Nephron (organoid): ENCODE measurements at regions not wholly inside any gene's neighbourhood (a gene's known extent, or its start where the extent isn't known, plus 50 kb on each side); places are given as distances from the start of the nearest gene placed in this dataset.

Experiments used
- H3K27ac Mint-ChIP-seq, 3 experiments: 2 replicates each; pipeline ENCODE4 v1.8.0; 2020; ENCODE audit warnings: mixed read lengths in 3 of 3, mild to moderate bottlenecking in 2 of 3, moderate library complexity in 1 of 3
- H3K27me3 Mint-ChIP-seq: 2 replicates; pipeline ENCODE4 v1.8.0; 2021; ENCODE audit warnings: low read depth, mild to moderate bottlenecking, moderate library complexity, mixed read lengths
- H3K36me3 Mint-ChIP-seq: 2 replicates; pipeline ENCODE4 v1.8.0; 2020; ENCODE audit warnings: low read depth, mixed read lengths
- H3K4me1 Mint-ChIP-seq: 2 replicates; pipeline ENCODE4 v1.8.0; 2020; ENCODE audit warnings: mixed read lengths
- H3K4me3 Mint-ChIP-seq, 3 experiments: 2 replicates each; pipeline ENCODE4 v1.8.0; 2020; ENCODE audit warnings: mild to moderate bottlenecking in 3 of 3, mixed read lengths in 3 of 3, moderate library complexity in 2 of 3
- H3K9me3 Mint-ChIP-seq: 2 replicates; pipeline ENCODE4 v1.8.0; 2020; ENCODE audit warnings: mixed read lengths
- TF ChIP-seq, protein P1 (sequence below), 3 experiments: fragments of 200-600 bp; sonication (generic); IDR thresholded peaks; one replicate each; pipeline ENCODE4 v1.5.0; 2021; ENCODE audit warnings: antibody characterized with exemption in 3 of 3; ENCODE audit not compliant: unreplicated experiment in 3 of 3

DNA sequence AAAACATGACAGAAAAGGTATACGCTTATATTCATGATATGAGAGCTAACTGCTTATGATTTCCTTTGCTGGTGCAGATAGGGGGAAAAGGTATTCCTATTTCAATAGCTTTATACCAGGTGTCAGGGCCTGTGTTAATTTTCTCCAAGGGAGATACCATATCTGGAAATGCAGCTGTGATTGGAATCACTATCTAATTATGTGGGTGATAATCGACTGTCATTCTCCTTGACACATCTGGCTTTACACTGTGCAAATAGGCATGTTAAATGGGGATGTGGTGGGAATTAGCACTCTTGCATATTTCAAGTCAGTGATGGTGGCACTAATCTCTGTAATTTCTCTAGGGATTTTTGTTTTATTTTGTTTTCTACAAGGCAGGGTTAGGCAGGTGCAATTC is 611.1 kb downstream of the CDH9 start:
- no peaks in the 10 kb centered on the region for H3K9me3 Mint-ChIP-seq
- H3K27me3 Mint-ChIP-seq, result no peaks in the 10 kb centered on the region
- no peaks in the 10 kb centered on the region for H3K4me1 Mint-ChIP-seq
- H3K4me3 Mint-ChIP-seq, result no peak overlapping the region
- TF ChIP-seq, protein P1, sequence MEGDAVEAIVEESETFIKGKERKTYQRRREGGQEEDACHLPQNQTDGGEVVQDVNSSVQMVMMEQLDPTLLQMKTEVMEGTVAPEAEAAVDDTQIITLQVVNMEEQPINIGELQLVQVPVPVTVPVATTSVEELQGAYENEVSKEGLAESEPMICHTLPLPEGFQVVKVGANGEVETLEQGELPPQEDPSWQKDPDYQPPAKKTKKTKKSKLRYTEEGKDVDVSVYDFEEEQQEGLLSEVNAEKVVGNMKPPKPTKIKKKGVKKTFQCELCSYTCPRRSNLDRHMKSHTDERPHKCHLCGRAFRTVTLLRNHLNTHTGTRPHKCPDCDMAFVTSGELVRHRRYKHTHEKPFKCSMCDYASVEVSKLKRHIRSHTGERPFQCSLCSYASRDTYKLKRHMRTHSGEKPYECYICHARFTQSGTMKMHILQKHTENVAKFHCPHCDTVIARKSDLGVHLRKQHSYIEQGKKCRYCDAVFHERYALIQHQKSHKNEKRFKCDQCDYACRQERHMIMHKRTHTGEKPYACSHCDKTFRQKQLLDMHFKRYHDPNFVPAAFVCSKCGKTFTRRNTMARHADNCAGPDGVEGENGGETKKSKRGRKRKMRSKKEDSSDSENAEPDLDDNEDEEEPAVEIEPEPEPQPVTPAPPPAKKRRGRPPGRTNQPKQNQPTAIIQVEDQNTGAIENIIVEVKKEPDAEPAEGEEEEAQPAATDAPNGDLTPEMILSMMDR (IDR thresholded peaks at IDR 0.05; ENCODE audit: unreplicated experiment in 3 of 3), result no peak
- no peaks in the 10 kb centered on the region for H3K36me3 Mint-ChIP-seq
- no peak overlapping the region for H3K27ac Mint-ChIP-seq

DNA sequence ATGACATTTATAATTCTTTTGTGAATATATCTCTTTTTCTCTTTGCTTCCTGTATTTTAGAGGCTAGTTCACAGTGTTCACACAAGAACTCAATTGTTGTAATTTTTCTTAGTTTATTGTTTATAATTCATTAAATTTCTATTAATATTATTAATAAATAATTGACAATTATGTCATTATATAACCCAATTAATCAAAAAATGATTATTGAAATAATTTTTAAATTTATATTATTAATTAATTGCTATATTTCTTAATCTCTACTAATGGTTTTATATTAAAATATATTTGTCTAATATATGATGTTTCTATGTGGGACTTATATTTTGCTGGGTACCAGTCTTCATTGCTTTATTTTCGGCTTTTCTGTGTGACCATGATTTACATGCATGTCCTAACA is 618.4 kb downstream of the CDH9 start:
- no peaks in the 10 kb centered on the region for H3K27me3 Mint-ChIP-seq
- H3K9me3 Mint-ChIP-seq, result no peaks in the 10 kb centered on the region
- H3K4me1 Mint-ChIP-seq, result no peaks in the 10 kb centered on the region
- TF ChIP-seq, protein P1 (IDR thresholded peaks at IDR 0.05; ENCODE audit: unreplicated experiment in 3 of 3), result no peak
- H3K4me3 Mint-ChIP-seq, result no peak overlapping the region
- H3K36me3 Mint-ChIP-seq, result no peaks in the 10 kb centered on the region
- H3K27ac Mint-ChIP-seq, result no peak overlapping the region

DNA sequence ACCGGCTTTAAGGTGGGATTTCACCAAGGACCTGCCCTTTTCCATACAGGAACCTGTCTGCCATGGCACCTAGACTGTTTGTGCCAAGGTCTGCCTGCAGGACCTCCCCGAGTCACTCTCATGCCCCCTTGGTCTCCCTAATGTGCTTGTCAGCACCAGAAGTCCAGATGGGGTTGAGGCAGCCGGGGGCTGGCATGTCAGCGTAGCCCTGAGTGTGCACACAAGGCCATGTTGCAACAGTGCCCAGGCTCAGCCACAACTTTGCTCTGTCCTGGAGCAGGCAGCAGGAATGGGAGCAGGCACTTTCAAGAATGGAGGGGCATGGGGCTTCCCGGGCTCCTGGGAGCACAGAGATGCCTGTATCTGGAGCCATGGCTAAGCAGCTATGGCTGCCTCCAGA is 621.5 kb downstream of the CDH9 start:
- no peak overlapping the region for H3K4me3 Mint-ChIP-seq
- TF ChIP-seq, protein P1 (IDR thresholded peaks at IDR 0.05; ENCODE audit: unreplicated experiment in 3 of 3), result no peak
- H3K9me3 Mint-ChIP-seq, result peaks cover 2% of the 10 kb centered on the region
- H3K27me3 Mint-ChIP-seq, result no peaks in the 10 kb centered on the region
- no peak overlapping the region for H3K27ac Mint-ChIP-seq
- H3K4me1 Mint-ChIP-seq, result no peaks in the 10 kb centered on the region
- no peaks in the 10 kb centered on the region for H3K36me3 Mint-ChIP-seq

DNA sequence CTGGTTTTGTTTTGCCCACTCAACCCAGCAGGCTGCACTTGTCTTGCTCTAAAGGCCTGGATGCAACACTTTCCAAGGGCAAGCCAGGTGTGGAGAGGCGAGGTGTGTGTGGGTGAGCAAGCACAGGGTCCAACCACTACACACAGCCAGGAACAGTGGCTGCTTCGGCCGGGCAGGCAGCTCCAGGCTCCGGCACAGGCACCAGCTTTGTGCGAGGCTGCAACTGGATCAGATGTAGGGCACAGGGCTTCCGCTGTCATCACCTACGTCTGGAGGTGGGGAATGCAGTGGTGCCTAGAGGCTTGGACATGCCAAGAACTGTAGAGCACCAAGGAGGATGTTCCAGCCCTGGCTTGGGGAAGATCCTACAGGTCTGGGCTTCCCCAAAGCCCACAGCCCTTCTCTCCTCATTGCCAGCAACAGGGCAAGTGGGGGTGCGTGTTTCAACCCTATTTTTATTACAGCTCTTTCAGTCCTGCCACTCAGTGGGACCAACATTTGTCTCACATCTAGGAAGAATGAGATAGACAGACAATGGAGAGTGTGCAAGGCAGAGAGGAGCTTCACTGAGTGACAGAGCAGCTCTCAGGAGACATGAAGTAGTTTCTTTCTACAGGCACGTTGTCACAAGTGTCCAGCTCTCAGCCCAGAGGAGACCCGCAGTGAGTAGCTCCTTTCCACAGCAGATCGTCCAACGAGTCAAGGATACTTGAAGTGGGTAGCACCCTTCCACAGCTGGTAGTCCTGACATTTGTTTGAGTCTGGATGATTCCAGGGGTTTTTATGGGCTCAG is 622.2 kb downstream of the CDH9 start:
- Mint-ChIP-seq H3K4me3 (no peak overlapping the region), H3K4me1 (no peaks in the 10 kb centered on the region), H3K36me3 (no peaks in the 10 kb centered on the region), H3K27me3 (no peaks in the 10 kb centered on the region), H3K27ac (no peak overlapping the region), H3K9me3 (peaks cover 5% of the 10 kb centered on the region)
- TF ChIP-seq, protein P1 (IDR thresholded peaks at IDR 0.05; ENCODE audit: unreplicated experiment in 3 of 3), result no peak

DNA sequence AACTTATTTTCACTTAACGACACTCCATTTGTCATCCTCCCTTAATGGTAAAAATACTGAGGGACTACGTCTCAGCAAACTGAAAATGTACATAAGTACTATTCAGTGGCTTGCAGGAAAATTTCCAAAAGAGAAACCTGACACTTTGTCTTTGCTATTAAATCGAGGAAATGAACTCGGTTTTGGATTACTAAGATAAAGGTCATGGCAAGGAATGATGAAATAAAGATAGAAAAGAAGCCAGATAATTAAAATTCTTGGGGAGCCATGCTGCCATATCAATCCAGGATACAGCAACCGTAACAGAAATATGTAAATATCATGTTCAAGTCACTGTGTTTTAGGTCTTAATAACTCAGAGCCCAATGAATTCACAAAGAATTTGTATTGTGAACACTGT is 647.8 kb downstream of the CDH9 start:
- TF ChIP-seq, protein P1 (IDR thresholded peaks at IDR 0.05; ENCODE audit: unreplicated experiment in 3 of 3), result no peak
- H3K27ac Mint-ChIP-seq, result no peak overlapping the region
- no peaks in the 10 kb centered on the region for H3K36me3 Mint-ChIP-seq
- H3K9me3 Mint-ChIP-seq, result peaks cover 3% of the 10 kb centered on the region
- H3K27me3 Mint-ChIP-seq, result no peaks in the 10 kb centered on the region
- no peaks in the 10 kb centered on the region for H3K4me1 Mint-ChIP-seq
- H3K4me3 Mint-ChIP-seq, result no peak overlapping the region

DNA sequence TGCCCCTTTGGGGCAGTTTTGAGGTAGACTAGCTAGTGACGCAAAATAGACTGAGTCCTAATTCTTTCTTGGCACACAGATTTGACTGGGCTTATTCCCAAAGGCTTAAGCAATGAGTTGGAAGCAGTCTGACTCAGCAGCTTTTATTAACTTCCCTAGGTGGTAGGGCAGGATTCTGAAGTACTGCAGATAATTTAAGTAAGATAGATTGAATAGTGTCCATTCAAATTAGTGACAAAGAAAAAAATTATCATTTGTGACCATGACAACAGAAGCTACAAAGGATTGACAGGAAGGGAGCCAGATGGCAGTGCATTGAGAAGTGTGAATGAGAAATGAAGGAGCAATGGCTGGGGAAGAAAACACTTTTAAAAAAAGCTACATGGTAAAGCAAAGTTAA is 649.4 kb downstream of the CDH9 start:
- TF ChIP-seq, protein P1 (IDR thresholded peaks at IDR 0.05; ENCODE audit: unreplicated experiment in 3 of 3), result no peak
- peaks cover 2% of the 10 kb centered on the region for H3K9me3 Mint-ChIP-seq
- H3K36me3 Mint-ChIP-seq, result no peaks in the 10 kb centered on the region
- H3K27me3 Mint-ChIP-seq, result no peaks in the 10 kb centered on the region
- H3K27ac Mint-ChIP-seq, result no peak overlapping the region
- no peaks in the 10 kb centered on the region for H3K4me1 Mint-ChIP-seq
- H3K4me3 Mint-ChIP-seq, result no peak overlapping the region
